ENCODE measurements at regions not wholly inside any gene's neighbourhood (a gene's known extent, or its start where the extent isn't known, plus 50 kb on each side); places are given as distances from the start of the nearest gene placed in this dataset.

DNA sequence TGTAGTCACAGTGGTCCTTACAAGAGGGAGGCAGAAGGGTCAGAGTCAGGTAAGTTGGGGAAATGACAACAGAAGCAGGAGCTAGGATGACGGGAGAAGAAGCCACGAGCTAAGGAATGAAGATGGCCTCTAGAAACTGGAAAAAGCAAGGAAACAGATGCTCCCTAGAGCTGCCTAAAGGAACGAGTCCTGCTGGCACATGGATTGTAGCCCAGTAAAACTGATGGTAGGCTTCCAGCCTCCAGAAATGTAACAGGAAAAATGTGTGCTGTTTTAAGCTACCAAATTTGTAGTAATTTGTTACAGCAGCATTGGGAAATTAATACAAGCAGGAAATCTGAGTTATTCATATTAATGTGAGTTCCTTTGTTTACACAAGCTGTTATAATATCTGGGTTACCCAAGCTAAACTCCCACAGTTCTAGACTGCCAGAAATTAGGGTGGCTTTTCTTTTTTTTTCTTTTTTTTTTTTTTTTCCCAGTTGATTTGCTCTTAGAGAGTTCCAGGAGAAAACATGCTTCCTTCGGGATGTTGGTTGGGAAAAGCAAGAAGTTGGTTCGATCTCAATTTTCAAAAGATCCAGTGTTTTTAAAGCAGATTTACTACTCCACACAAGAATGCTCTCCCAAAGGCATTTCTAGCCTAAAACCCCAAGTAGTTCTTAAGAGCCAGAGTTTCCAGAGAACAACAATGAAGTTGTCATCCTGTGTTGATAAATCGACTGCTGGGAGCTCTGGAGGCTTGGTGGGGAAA, 400.0 kb upstream of the SLC24A2 start:
- Histone ChIP-seq H3K18ac (ENCODE audit: extremely low read depth, low read length) (no peak overlapping the region), H4K8ac (ENCODE audit: extremely low read depth, insufficient read depth, low read length) (no peak overlapping the region), H3K4ac (replicated peaks; ENCODE audit: insufficient read length, low read depth, low read length) (no peak overlapping the region), H3K36me3 (ENCODE audit: control insufficient read depth in 2 of 4, insufficient read depth in 4 of 4, low read length in 3 of 4) (no peaks in the 10 kb centered on the region), H2BK120ac (replicated peaks; ENCODE audit: low read depth, low read length) (no peak overlapping the region), H3K27me3 (replicated peaks in 1 of 4; ENCODE audit: control insufficient read depth in 3 of 4, extremely low read depth in 1 of 4, insufficient read depth in 3 of 4, low read length in 3 of 4) (no peaks in the 10 kb centered on the region), H2BK15ac (ENCODE audit: low read length) (no peak overlapping the region), H3K14ac (ENCODE audit: insufficient read length) (no peak overlapping the region), H3K4me1 (replicated peaks in 1 of 4; ENCODE audit: control insufficient read depth in 3 of 4, insufficient read depth in 4 of 4, low read length in 3 of 4) (peaks cover 0 to 10% (median 0%) of the 10 kb centered on the region in 4 experiments; a peak in 3 of 7 replicates), H3K27ac (ENCODE audit: low read depth, low read length) (no peak overlapping the region), H4K20me1 (replicated peaks in 1 of 2; ENCODE audit: control insufficient read depth in 1 of 2, insufficient read depth in 2 of 2, low read length in 2 of 2) (no peaks in the 10 kb centered on the region), H2BK5ac (ENCODE audit: low read depth, low read length) (no peak overlapping the region), H3K4me2 (ENCODE audit: insufficient read depth in 1 of 2, low read depth in 2 of 2, low read length in 2 of 2) (no peak overlapping the region), H2AK5ac (ENCODE audit: low read depth, low read length) (no peak overlapping the region), H2BK12ac (ENCODE audit: low read depth, low read length) (no peak overlapping the region), H2BK20ac (ENCODE audit: low read length) (no peak overlapping the region), H2AFZ (ENCODE audit: low read length) (no peak overlapping the region), H4K5ac (ENCODE audit: insufficient read length, low read depth, low read length) (no peak overlapping the region), H3K9me3 (ENCODE audit: insufficient read depth in 2 of 2, low read depth in 1 of 2, low read length in 1 of 2) (no peaks in the 10 kb centered on the region), H3K9ac (replicated peaks in 1 of 4; ENCODE audit: extremely low read depth in 1 of 4, low read depth in 3 of 4, low read length in 3 of 4) (no peak overlapping the region), H3K23ac (ENCODE audit: insufficient read length) (no peak overlapping the region), H3K4me3 (ENCODE audit: extremely low read depth in 1 of 4, insufficient read depth in 2 of 4, low read depth in 3 of 4, low read length in 4 of 4) (no peak overlapping the region), H3K79me1 (ENCODE audit: low read depth, low read length) (no peaks in the 10 kb centered on the region), H3K23me2 (ENCODE audit: low read depth, low read length) (no peaks in the 10 kb centered on the region; the same call in 1 of the 2 replicates), H3K79me2 (ENCODE audit: control insufficient read depth in 1 of 2, insufficient read depth in 2 of 2, low read length in 2 of 2) (no peaks in the 10 kb centered on the region), H3K56ac (replicated peaks; ENCODE audit: insufficient read length, low read depth, low read length) (no peak overlapping the region), H4K91ac (replicated peaks; ENCODE audit: insufficient read length, low read length) (no peak overlapping the region)
- no peak for FAIRE-seq
- no peak for DNase-seq (ENCODE audit: low read depth in 1 of 2, low spot score in 2 of 2)
- POLR2A ChIA-PET (ENCODE audit: partially characterized antibody) = no interaction called here
- CTCF ChIA-PET (ENCODE audit: partially characterized antibody) = interaction anchor here (1.4 to 4.0 kb wide), 3 partner anchors 9 to 56 kb away, joined by 4 to 11 read pairs (median 10); no protein-coding TSS in a partner anchor
- WGBS, 2 experiments (ENCODE audit: extremely low coverage in 1 of 2, insufficient coverage in 1 of 2, insufficient read length in 1 of 2, insufficient replicate concordance in 2 of 2, low coverage in 1 of 2, low lambda C conversion rate in 2 of 2, missing lambda C conversion rate in 1 of 2) = 90% methylated on average over 6 of the region's 6 CpGs; no CpG with 5 or more reads in 1 of the 2 experiments
- TF ChIP-seq CBX8 (IDR thresholded peaks at IDR 0.05; ENCODE audit: borderline replicate concordance, low read depth, low read length) = no peak
- TF ChIP-seq FOSL1 (IDR thresholded peaks at IDR 0.05; ENCODE audit: insufficient read depth, low read depth, low read length) = no peak
- TF ChIP-seq HDAC6 (IDR thresholded peaks at IDR 0.05; ENCODE audit: low read depth, low read length) = no peak
- TF ChIP-seq SP2 (IDR thresholded peaks at IDR 0.05; ENCODE audit: low read length) = no peak
- no peak for TF ChIP-seq CHD1 (IDR thresholded peaks at IDR 0.05; ENCODE audit: low read depth, low read length)
- TF ChIP-seq RXRA (IDR thresholded peaks at IDR 0.05; ENCODE audit: insufficient read depth, low read depth, low read length) = no peak
- TF ChIP-seq SP1 (IDR thresholded peaks at IDR 0.05; ENCODE audit: low read depth, low read length) = no peak
- TF ChIP-seq, protein P1, sequence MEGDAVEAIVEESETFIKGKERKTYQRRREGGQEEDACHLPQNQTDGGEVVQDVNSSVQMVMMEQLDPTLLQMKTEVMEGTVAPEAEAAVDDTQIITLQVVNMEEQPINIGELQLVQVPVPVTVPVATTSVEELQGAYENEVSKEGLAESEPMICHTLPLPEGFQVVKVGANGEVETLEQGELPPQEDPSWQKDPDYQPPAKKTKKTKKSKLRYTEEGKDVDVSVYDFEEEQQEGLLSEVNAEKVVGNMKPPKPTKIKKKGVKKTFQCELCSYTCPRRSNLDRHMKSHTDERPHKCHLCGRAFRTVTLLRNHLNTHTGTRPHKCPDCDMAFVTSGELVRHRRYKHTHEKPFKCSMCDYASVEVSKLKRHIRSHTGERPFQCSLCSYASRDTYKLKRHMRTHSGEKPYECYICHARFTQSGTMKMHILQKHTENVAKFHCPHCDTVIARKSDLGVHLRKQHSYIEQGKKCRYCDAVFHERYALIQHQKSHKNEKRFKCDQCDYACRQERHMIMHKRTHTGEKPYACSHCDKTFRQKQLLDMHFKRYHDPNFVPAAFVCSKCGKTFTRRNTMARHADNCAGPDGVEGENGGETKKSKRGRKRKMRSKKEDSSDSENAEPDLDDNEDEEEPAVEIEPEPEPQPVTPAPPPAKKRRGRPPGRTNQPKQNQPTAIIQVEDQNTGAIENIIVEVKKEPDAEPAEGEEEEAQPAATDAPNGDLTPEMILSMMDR (IDR thresholded peaks at IDR 0.05; ENCODE audit: control extremely low read depth in 1 of 3, insufficient read depth in 1 of 3, low read depth in 1 of 3, low read length in 3 of 3) = no peak
- no peak for TF ChIP-seq TEAD4 (IDR thresholded peaks at IDR 0.05; ENCODE audit: low read depth, low read length)
- TF ChIP-seq ASH2L (IDR thresholded peaks at IDR 0.05; ENCODE audit: low read length) = no peak
- no peak for TF ChIP-seq SAP30 (IDR thresholded peaks at IDR 0.05; ENCODE audit: insufficient read depth, insufficient replicate concordance, low read length)

All from H1 (cell line).